Non-pigmented ciliary epithelial cell (primary cell): ENCODE measurements at regions not wholly inside any gene's neighbourhood (a gene's known extent, or its start where the extent isn't known, plus 50 kb on each side); places are given as distances from the start of the nearest gene placed in this dataset.

Experiments
- DNase-seq: peaks from one replicate; pipeline ENCODE4 v3.0.0-alpha.2; 2010; ENCODE audit warnings: low read depth

- no peak for DNase-seq
Observed at GRCh38 chr14:26128931-26129671, 468.7 kb downstream of the NOVA1 start.

GRCh38 chr14:26124896-26125438 lies 472.9 kb downstream of the NOVA1 start:
- DNase-seq = no peak

- no peak for DNase-seq
Observed at GRCh38 chr14:26123459-26123858, 474.4 kb downstream of the NOVA1 start.

GRCh38 chr14:26121181-26121580 lies 476.7 kb downstream of the NOVA1 start:
- no peak for DNase-seq

- no peak for DNase-seq
Observed at GRCh38 chr14:26113911-26114640, 483.8 kb downstream of the NOVA1 start.

- no peak for DNase-seq
Observed at GRCh38 chr14:26104717-26105116, 493.1 kb downstream of the NOVA1 start.

- DNase-seq = no peak
Observed at GRCh38 chr14:26097852-26098251, 500.0 kb downstream of the NOVA1 start.

GRCh38 chr14:26088275-26088674 lies 509.6 kb downstream of the NOVA1 start:
- DNase-seq = no peak

GRCh38 chr14:26081043-26081442 lies 516.8 kb downstream of the NOVA1 start:
- no peak for DNase-seq

- no peak for DNase-seq
Observed at GRCh38 chr14:26078561-26078960, 519.3 kb downstream of the NOVA1 start.

GRCh38 chr14:26074892-26075291 lies 522.9 kb downstream of the NOVA1 start:
- no peak for DNase-seq

- no peak for DNase-seq
Observed at GRCh38 chr14:26070443-26070842, 527.4 kb downstream of the NOVA1 start.

- DNase-seq = no peak
Observed at GRCh38 chr14:26067786-26068459, 529.9 kb downstream of the NOVA1 start.

- no peak for DNase-seq
Observed at GRCh38 chr14:26067341-26067740, 530.5 kb downstream of the NOVA1 start.

GRCh38 chr14:26056036-26056616 lies 541.7 kb downstream of the NOVA1 start:
- no peak for DNase-seq

GRCh38 chr14:26032348-26032747 lies 565.5 kb downstream of the NOVA1 start:
- no peak for DNase-seq

- no peak for DNase-seq
Observed at GRCh38 chr14:26026384-26026783, 571.4 kb downstream of the NOVA1 start.

GRCh38 chr14:26023967-26024366 lies 573.9 kb downstream of the NOVA1 start:
- DNase-seq = no peak

- DNase-seq = no peak
Observed at GRCh38 chr14:26021759-26022158, 576.1 kb downstream of the NOVA1 start.

- no peak for DNase-seq
Observed at GRCh38 chr14:26017270-26017669, 580.6 kb downstream of the NOVA1 start.

- no peak for DNase-seq
Observed at GRCh38 chr14:26008290-26008689, 589.5 kb downstream of the NOVA1 start.

GRCh38 chr14:26004342-26004741 lies 593.5 kb downstream of the NOVA1 start:
- no peak for DNase-seq
